Osteoblast (primary cell): ENCODE measurements at regions not wholly inside any gene's neighbourhood (a gene's known extent, or its start where the extent isn't known, plus 50 kb on each side); places are given as distances from the start of the nearest gene placed in this dataset.

Experiments
- DNase-seq: peaks from one replicate; pipeline ENCODE4 v3.0.0; 2011; ENCODE audit warnings: low spot score, mixed read lengths; ENCODE audit not compliant: insufficient read length; ENCODE audit errors: missing footprints
- H2AFZ ChIP-seq: 2 replicates; pipeline ENCODE4 v1.6.0; 2011; ENCODE audit warnings: mild to moderate bottlenecking, low read length
- H3K27ac ChIP-seq: 2 replicates; pipeline ENCODE4 v1.5.1; 2011; ENCODE audit warnings: mild to moderate bottlenecking, low read depth, low read length, moderate library complexity
- H3K27me3 ChIP-seq: 2 replicates; pipeline ENCODE4 v1.6.0; 2012; ENCODE audit warnings: mild to moderate bottlenecking, control low read depth, inconsistent platforms, low read length, moderate library complexity; ENCODE audit not compliant: insufficient read depth
- H3K36me3 ChIP-seq: 2 replicates; pipeline ENCODE4 v1.5.1; 2011; ENCODE audit warnings: mild to moderate bottlenecking, low read length, control low read depth, moderate library complexity; ENCODE audit not compliant: insufficient read depth
- H3K4me1 ChIP-seq: 2 replicates; pipeline ENCODE4 v1.5.1; 2011; ENCODE audit warnings: mild to moderate bottlenecking, low read length, control low read depth, moderate library complexity; ENCODE audit not compliant: insufficient read depth
- H3K4me2 ChIP-seq: 2 replicates; pipeline ENCODE4 v1.6.0; 2011; ENCODE audit warnings: mild to moderate bottlenecking, low read length; ENCODE audit not compliant: insufficient read depth
- H3K4me3 ChIP-seq: fragments of 200-600 bp; sonication (generic); 3 replicates; pipeline ENCODE4 v1.5.1; 2012; ENCODE audit warnings: mild to moderate bottlenecking, low read length, inconsistent platforms; ENCODE audit not compliant: insufficient read depth
- H3K79me2 ChIP-seq: 2 replicates; pipeline ENCODE4 v1.6.0; 2012; ENCODE audit warnings: mild to moderate bottlenecking, low read length, control low read depth, inconsistent platforms; ENCODE audit not compliant: insufficient read depth
- H3K9me3 ChIP-seq: 2 replicates; pipeline ENCODE4 v1.5.1; 2011; ENCODE audit warnings: low read depth, low read length, control low read depth
- H4K20me1 ChIP-seq: 2 replicates; pipeline ENCODE4 v1.6.0; 2012; ENCODE audit warnings: mild to moderate bottlenecking, low read length, control low read depth; ENCODE audit not compliant: insufficient read depth
- TF ChIP-seq, protein P1 (sequence below): IDR thresholded peaks from 2 replicates; pipeline ENCODE4 v1.5.1; 2011; ENCODE audit warnings: mild to moderate bottlenecking, low read depth, low read length, moderate library complexity; ENCODE audit errors: extremely low read depth

DNA sequence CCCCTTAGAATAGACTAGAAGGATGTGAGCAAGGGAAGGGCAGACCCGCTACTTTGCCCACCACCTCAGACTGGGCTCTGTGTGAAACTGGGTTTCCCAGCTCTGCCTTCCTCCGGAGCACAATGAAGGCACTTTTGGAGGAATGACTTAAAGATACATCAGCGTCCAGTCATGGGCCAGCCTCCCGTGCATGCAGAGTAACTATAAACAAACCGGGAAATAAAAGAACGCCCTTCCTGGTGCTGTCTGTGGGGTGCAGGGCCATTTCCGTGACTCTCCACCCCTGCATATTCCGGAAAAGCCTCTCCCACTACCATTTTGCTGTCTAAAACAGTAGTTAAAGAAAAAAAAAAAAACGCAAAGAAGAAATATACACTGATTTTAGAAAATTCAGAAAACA is 165.9 kb upstream of the IRX4 start:
- Histone ChIP-seq H2AFZ (no peak overlapping the region), H3K4me3 (no peak overlapping the region), H3K27me3 (no peaks in the 10 kb centered on the region), H3K79me2 (no peaks in the 10 kb centered on the region), H3K4me2 (no peak overlapping the region), H3K36me3 (no peaks in the 10 kb centered on the region), H3K4me1 (no peaks in the 10 kb centered on the region), H4K20me1 (no peaks in the 10 kb centered on the region), H3K27ac (no peak overlapping the region), H3K9me3 (no peaks in the 10 kb centered on the region)
- TF ChIP-seq, protein P1, sequence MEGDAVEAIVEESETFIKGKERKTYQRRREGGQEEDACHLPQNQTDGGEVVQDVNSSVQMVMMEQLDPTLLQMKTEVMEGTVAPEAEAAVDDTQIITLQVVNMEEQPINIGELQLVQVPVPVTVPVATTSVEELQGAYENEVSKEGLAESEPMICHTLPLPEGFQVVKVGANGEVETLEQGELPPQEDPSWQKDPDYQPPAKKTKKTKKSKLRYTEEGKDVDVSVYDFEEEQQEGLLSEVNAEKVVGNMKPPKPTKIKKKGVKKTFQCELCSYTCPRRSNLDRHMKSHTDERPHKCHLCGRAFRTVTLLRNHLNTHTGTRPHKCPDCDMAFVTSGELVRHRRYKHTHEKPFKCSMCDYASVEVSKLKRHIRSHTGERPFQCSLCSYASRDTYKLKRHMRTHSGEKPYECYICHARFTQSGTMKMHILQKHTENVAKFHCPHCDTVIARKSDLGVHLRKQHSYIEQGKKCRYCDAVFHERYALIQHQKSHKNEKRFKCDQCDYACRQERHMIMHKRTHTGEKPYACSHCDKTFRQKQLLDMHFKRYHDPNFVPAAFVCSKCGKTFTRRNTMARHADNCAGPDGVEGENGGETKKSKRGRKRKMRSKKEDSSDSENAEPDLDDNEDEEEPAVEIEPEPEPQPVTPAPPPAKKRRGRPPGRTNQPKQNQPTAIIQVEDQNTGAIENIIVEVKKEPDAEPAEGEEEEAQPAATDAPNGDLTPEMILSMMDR = no peak
- DNase-seq = no peak

DNA sequence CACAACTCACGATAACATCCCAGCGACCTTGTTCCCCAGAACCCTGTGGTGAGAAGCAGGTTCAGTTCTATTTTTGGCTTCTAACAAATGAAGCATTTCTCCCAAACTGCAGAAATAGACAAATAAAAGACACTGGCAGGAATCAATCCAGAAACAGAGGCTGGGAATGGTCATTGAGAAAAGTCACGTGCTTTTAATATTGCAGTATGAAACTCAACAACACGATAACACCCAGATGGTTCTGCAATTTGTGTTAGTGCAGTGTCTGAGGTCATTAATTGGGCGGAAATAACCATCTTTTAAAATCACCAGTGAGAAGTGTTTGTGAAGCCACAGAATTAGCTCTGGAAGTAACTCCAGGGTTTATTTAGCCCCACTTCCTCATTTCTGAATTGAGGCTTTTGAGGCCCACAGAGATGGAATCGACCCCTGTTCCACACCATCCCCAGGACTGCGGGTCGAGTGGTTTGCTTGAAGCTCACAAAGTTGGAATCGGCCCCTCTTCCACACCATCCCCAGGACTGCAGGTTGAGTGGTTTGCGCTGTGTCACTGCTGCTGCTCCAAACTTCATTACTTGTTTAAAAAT is 164.7 kb upstream of the IRX4 start:
- no peaks in the 10 kb centered on the region for H3K79me2 ChIP-seq
- H3K4me3 ChIP-seq = no peak overlapping the region
- TF ChIP-seq, protein P1 = no peak
- H3K27ac ChIP-seq = no peak overlapping the region
- no peaks in the 10 kb centered on the region for H4K20me1 ChIP-seq
- no peaks in the 10 kb centered on the region for H3K27me3 ChIP-seq
- no peaks in the 10 kb centered on the region for H3K36me3 ChIP-seq
- H3K4me2 ChIP-seq = no peak overlapping the region
- H2AFZ ChIP-seq = no peak overlapping the region
- no peak for DNase-seq
- H3K9me3 ChIP-seq = no peaks in the 10 kb centered on the region
- no peaks in the 10 kb centered on the region for H3K4me1 ChIP-seq

DNA sequence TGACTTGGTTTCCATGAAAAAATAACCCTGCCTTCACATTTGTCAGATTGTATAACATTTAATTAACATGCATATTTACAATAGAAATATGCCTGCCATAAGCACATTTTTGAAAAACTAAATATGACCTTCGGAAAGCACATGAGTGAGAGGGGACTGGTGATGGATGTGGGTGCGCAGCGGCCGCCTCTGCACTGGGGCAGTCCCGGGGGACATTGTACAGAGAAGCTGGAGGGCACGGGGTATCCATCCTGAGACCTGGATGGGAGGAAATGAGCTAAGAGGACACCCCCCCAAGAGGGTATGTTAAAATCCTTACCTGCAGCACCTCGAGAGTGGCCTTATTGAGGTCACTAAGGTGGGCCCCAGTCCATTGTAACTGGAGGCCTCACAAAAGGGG is 161.3 kb upstream of the IRX4 start:
- TF ChIP-seq, protein P1 = no peak
- Histone ChIP-seq H2AFZ (no peak overlapping the region), H3K36me3 (no peaks in the 10 kb centered on the region), H4K20me1 (no peaks in the 10 kb centered on the region), H3K4me3 (no peak overlapping the region), H3K4me1 (no peaks in the 10 kb centered on the region), H3K27ac (no peak overlapping the region), H3K4me2 (no peak overlapping the region), H3K27me3 (no peaks in the 10 kb centered on the region), H3K79me2 (no peaks in the 10 kb centered on the region), H3K9me3 (no peaks in the 10 kb centered on the region)
- DNase-seq = no peak

DNA sequence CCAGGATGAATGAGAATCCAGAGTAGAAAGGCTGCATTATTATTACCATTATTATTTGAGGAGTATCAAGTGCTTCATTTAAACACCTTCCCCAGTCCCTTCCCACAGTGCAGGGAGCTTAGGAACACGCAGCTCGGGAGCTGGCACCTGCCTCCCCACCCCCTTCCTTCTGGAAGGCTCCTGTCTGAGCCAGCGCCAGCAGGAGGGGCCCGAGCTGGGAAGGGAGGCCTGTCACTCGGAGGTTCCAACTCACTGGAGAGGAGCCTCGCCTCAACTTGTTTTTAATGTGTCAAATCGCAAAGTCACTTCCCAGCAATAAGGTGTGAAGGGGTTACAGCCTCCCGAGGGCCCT is 156.4 kb upstream of the IRX4 start:
- H3K27ac ChIP-seq = no peak overlapping the region
- H3K4me1 ChIP-seq = no peaks in the 10 kb centered on the region
- TF ChIP-seq, protein P1 = no peak
- H2AFZ ChIP-seq = no peak overlapping the region
- no peaks in the 10 kb centered on the region for H4K20me1 ChIP-seq
- no peaks in the 10 kb centered on the region for H3K9me3 ChIP-seq
- no peaks in the 10 kb centered on the region for H3K36me3 ChIP-seq
- H3K4me2 ChIP-seq = no peak overlapping the region
- no peaks in the 10 kb centered on the region for H3K27me3 ChIP-seq
- no peaks in the 10 kb centered on the region for H3K79me2 ChIP-seq
- DNase-seq = peak; percentile 27
- no peak overlapping the region for H3K4me3 ChIP-seq
